ENCODE measurements at regions not wholly inside any gene's neighbourhood (a gene's known extent, or its start where the extent isn't known, plus 50 kb on each side); places are given as distances from the start of the nearest gene placed in this dataset.

- no peak overlapping the region for H3K27ac ChIP-seq (ENCODE audit: low read depth in 1 of 3, low read length in 2 of 3)
- no peak overlapping the region for H3K4me3 ChIP-seq (ENCODE audit: low read depth in 1 of 3, low read length in 3 of 3)
- 18 to 48% (median 25%) methylated on average over 2 of the region's 2 CpGs for WGBS, 3 donors
- FAIRE-seq (no peak), DNase-seq (no peak)
- no peaks in the 10 kb centered on the region for H3K4me1 ChIP-seq (ENCODE audit: control insufficient read depth in 3 of 3, insufficient read depth in 2 of 3, low read depth in 1 of 3, low read length in 2 of 3)
- no peaks in the 10 kb centered on the region for H3K36me3 ChIP-seq (ENCODE audit: control insufficient read depth in 3 of 3, insufficient read depth in 2 of 3, low read depth in 1 of 3, low read length in 3 of 3)
- H3K9me3 ChIP-seq (ENCODE audit: control insufficient read depth in 2 of 2, insufficient read depth in 1 of 2, low read depth in 1 of 2, low read length in 1 of 2), result no peaks in the 10 kb centered on the region
- H3K27me3 ChIP-seq (ENCODE audit: control insufficient read depth in 3 of 3, insufficient read depth in 3 of 3, low read length in 3 of 3), result no peaks in the 10 kb centered on the region
Measured at GRCh38 chr18:27712066-27712465, 464.9 kb downstream of the CDH2 start.

GRCh38 chr18:27711382-27711781, 465.5 kb downstream of the CDH2 start:
- Histone ChIP-seq H3K9me3 (ENCODE audit: control insufficient read depth in 2 of 2, insufficient read depth in 1 of 2, low read depth in 1 of 2, low read length in 1 of 2) (no peaks in the 10 kb centered on the region), H3K27ac (ENCODE audit: low read depth in 1 of 3, low read length in 2 of 3) (no peak overlapping the region), H3K4me1 (ENCODE audit: control insufficient read depth in 3 of 3, insufficient read depth in 2 of 3, low read depth in 1 of 3, low read length in 2 of 3) (no peaks in the 10 kb centered on the region), H3K27me3 (ENCODE audit: control insufficient read depth in 3 of 3, insufficient read depth in 3 of 3, low read length in 3 of 3) (no peaks in the 10 kb centered on the region), H3K4me3 (ENCODE audit: low read depth in 1 of 3, low read length in 3 of 3) (no peak overlapping the region), H3K36me3 (ENCODE audit: control insufficient read depth in 3 of 3, insufficient read depth in 2 of 3, low read depth in 1 of 3, low read length in 3 of 3) (no peaks in the 10 kb centered on the region)
- no peak for DNase-seq
- no peak for FAIRE-seq

GRCh38 chr18:27709344-27709743, 467.6 kb downstream of the CDH2 start:
- no peaks in the 10 kb centered on the region for H3K27me3 ChIP-seq (ENCODE audit: control insufficient read depth in 3 of 3, insufficient read depth in 3 of 3, low read length in 3 of 3)
- no peaks in the 10 kb centered on the region for H3K9me3 ChIP-seq (ENCODE audit: control insufficient read depth in 2 of 2, insufficient read depth in 1 of 2, low read depth in 1 of 2, low read length in 1 of 2)
- H3K36me3 ChIP-seq (ENCODE audit: control insufficient read depth in 3 of 3, insufficient read depth in 2 of 3, low read depth in 1 of 3, low read length in 3 of 3), result no peaks in the 10 kb centered on the region
- no peak overlapping the region for H3K27ac ChIP-seq (ENCODE audit: low read depth in 1 of 3, low read length in 2 of 3)
- DNase-seq (no peak), FAIRE-seq (no peak)
- no peaks in the 10 kb centered on the region for H3K4me1 ChIP-seq (ENCODE audit: control insufficient read depth in 3 of 3, insufficient read depth in 2 of 3, low read depth in 1 of 3, low read length in 2 of 3)
- H3K4me3 ChIP-seq (ENCODE audit: low read depth in 1 of 3, low read length in 3 of 3), result no peak overlapping the region
- WGBS, 3 donors, result 68 to 84% (median 75%) methylated on average over 1 of the region's 1 CpG

GRCh38 chr18:27707201-27707600, 469.7 kb downstream of the CDH2 start:
- DNase-seq, result no peak
- no peak overlapping the region for H3K4me3 ChIP-seq (ENCODE audit: low read depth in 1 of 3, low read length in 3 of 3)
- WGBS, 3 donors, result 71 to 92% (median 73%) methylated on average over 1 of the region's 1 CpG
- no peaks in the 10 kb centered on the region for H3K36me3 ChIP-seq (ENCODE audit: control insufficient read depth in 3 of 3, insufficient read depth in 2 of 3, low read depth in 1 of 3, low read length in 3 of 3)
- FAIRE-seq, result no peak
- H3K4me1 ChIP-seq (ENCODE audit: control insufficient read depth in 3 of 3, insufficient read depth in 2 of 3, low read depth in 1 of 3, low read length in 2 of 3), result no peaks in the 10 kb centered on the region
- no peak overlapping the region for H3K27ac ChIP-seq (ENCODE audit: low read depth in 1 of 3, low read length in 2 of 3)
- no peaks in the 10 kb centered on the region for H3K27me3 ChIP-seq (ENCODE audit: control insufficient read depth in 3 of 3, insufficient read depth in 3 of 3, low read length in 3 of 3)
- no peaks in the 10 kb centered on the region for H3K9me3 ChIP-seq (ENCODE audit: control insufficient read depth in 2 of 2, insufficient read depth in 1 of 2, low read depth in 1 of 2, low read length in 1 of 2)

- H3K27me3 ChIP-seq (ENCODE audit: control insufficient read depth in 3 of 3, insufficient read depth in 3 of 3, low read length in 3 of 3), result no peaks in the 10 kb centered on the region
- FAIRE-seq (no peak), DNase-seq (no peak)
- no peak overlapping the region for H3K4me3 ChIP-seq (ENCODE audit: low read depth in 1 of 3, low read length in 3 of 3)
- H3K36me3 ChIP-seq (ENCODE audit: control insufficient read depth in 3 of 3, insufficient read depth in 2 of 3, low read depth in 1 of 3, low read length in 3 of 3), result no peaks in the 10 kb centered on the region
- H3K27ac ChIP-seq (ENCODE audit: low read depth in 1 of 3, low read length in 2 of 3), result no peak overlapping the region
- H3K4me1 ChIP-seq (ENCODE audit: control insufficient read depth in 3 of 3, insufficient read depth in 2 of 3, low read depth in 1 of 3, low read length in 2 of 3), result no peaks in the 10 kb centered on the region
- 57 to 63% (median 58%) methylated on average over 3 of the region's 3 CpGs for WGBS, 3 donors
- H3K9me3 ChIP-seq (ENCODE audit: control insufficient read depth in 2 of 2, insufficient read depth in 1 of 2, low read depth in 1 of 2, low read length in 1 of 2), result no peaks in the 10 kb centered on the region
Measured at GRCh38 chr18:27704736-27705361, 472.1 kb downstream of the CDH2 start.

GRCh38 chr18:27699137-27699536, 477.8 kb downstream of the CDH2 start:
- no peak overlapping the region for H3K27ac ChIP-seq (ENCODE audit: low read depth in 1 of 3, low read length in 2 of 3)
- H3K27me3 ChIP-seq (ENCODE audit: control insufficient read depth in 3 of 3, insufficient read depth in 3 of 3, low read length in 3 of 3), result no peaks in the 10 kb centered on the region
- H3K9me3 ChIP-seq (ENCODE audit: control insufficient read depth in 2 of 2, insufficient read depth in 1 of 2, low read depth in 1 of 2, low read length in 1 of 2), result no peaks in the 10 kb centered on the region
- H3K4me1 ChIP-seq (ENCODE audit: control insufficient read depth in 3 of 3, insufficient read depth in 2 of 3, low read depth in 1 of 3, low read length in 2 of 3), result no peaks in the 10 kb centered on the region
- no peak overlapping the region for H3K4me3 ChIP-seq (ENCODE audit: low read depth in 1 of 3, low read length in 3 of 3)
- no peaks in the 10 kb centered on the region for H3K36me3 ChIP-seq (ENCODE audit: control insufficient read depth in 3 of 3, insufficient read depth in 2 of 3, low read depth in 1 of 3, low read length in 3 of 3)
- FAIRE-seq (no peak), DNase-seq (no peak)
- 71 to 87% (median 76%) methylated on average over 3 of the region's 3 CpGs for WGBS, 3 donors

- DNase-seq (no peak), FAIRE-seq (no peak)
- Histone ChIP-seq H3K4me1 (ENCODE audit: control insufficient read depth in 3 of 3, insufficient read depth in 2 of 3, low read depth in 1 of 3, low read length in 2 of 3) (no peaks in the 10 kb centered on the region), H3K4me3 (ENCODE audit: low read depth in 1 of 3, low read length in 3 of 3) (no peak overlapping the region), H3K9me3 (ENCODE audit: control insufficient read depth in 2 of 2, insufficient read depth in 1 of 2, low read depth in 1 of 2, low read length in 1 of 2) (no peaks in the 10 kb centered on the region), H3K27me3 (ENCODE audit: control insufficient read depth in 3 of 3, insufficient read depth in 3 of 3, low read length in 3 of 3) (no peaks in the 10 kb centered on the region), H3K36me3 (ENCODE audit: control insufficient read depth in 3 of 3, insufficient read depth in 2 of 3, low read depth in 1 of 3, low read length in 3 of 3) (no peaks in the 10 kb centered on the region), H3K27ac (ENCODE audit: low read depth in 1 of 3, low read length in 2 of 3) (no peak overlapping the region)
- 97 to 99% (median 98%) methylated on average over 2 of the region's 2 CpGs for WGBS, 3 donors
Measured at GRCh38 chr18:27696148-27696547, 480.8 kb downstream of the CDH2 start.

GRCh38 chr18:27695503-27695902, 481.4 kb downstream of the CDH2 start:
- FAIRE-seq (no peak), DNase-seq (no peak)
- Histone ChIP-seq H3K4me3 (ENCODE audit: low read depth in 1 of 3, low read length in 3 of 3) (no peak overlapping the region), H3K27ac (ENCODE audit: low read depth in 1 of 3, low read length in 2 of 3) (no peak overlapping the region), H3K9me3 (ENCODE audit: control insufficient read depth in 2 of 2, insufficient read depth in 1 of 2, low read depth in 1 of 2, low read length in 1 of 2) (no peaks in the 10 kb centered on the region), H3K4me1 (ENCODE audit: control insufficient read depth in 3 of 3, insufficient read depth in 2 of 3, low read depth in 1 of 3, low read length in 2 of 3) (no peaks in the 10 kb centered on the region), H3K27me3 (ENCODE audit: control insufficient read depth in 3 of 3, insufficient read depth in 3 of 3, low read length in 3 of 3) (no peaks in the 10 kb centered on the region), H3K36me3 (ENCODE audit: control insufficient read depth in 3 of 3, insufficient read depth in 2 of 3, low read depth in 1 of 3, low read length in 3 of 3) (no peaks in the 10 kb centered on the region)
- 65 to 79% (median 68%) methylated on average over 4 of the region's 4 CpGs for WGBS, 3 donors

GRCh38 chr18:27695052-27695451, 481.9 kb downstream of the CDH2 start:
- no peaks in the 10 kb centered on the region for H3K27me3 ChIP-seq (ENCODE audit: control insufficient read depth in 3 of 3, insufficient read depth in 3 of 3, low read length in 3 of 3)
- 78 to 91% (median 90%) methylated on average over 7 of the region's 7 CpGs for WGBS, 3 donors
- no peak overlapping the region for H3K4me3 ChIP-seq (ENCODE audit: low read depth in 1 of 3, low read length in 3 of 3)
- H3K36me3 ChIP-seq (ENCODE audit: control insufficient read depth in 3 of 3, insufficient read depth in 2 of 3, low read depth in 1 of 3, low read length in 3 of 3), result no peaks in the 10 kb centered on the region
- H3K4me1 ChIP-seq (ENCODE audit: control insufficient read depth in 3 of 3, insufficient read depth in 2 of 3, low read depth in 1 of 3, low read length in 2 of 3), result no peaks in the 10 kb centered on the region
- FAIRE-seq (no peak), DNase-seq (no peak)
- H3K27ac ChIP-seq (ENCODE audit: low read depth in 1 of 3, low read length in 2 of 3), result no peak overlapping the region
- H3K9me3 ChIP-seq (ENCODE audit: control insufficient read depth in 2 of 2, insufficient read depth in 1 of 2, low read depth in 1 of 2, low read length in 1 of 2), result no peaks in the 10 kb centered on the region

Data from small intestine (tissue), 7 donors.